GM21786 (cell line): ENCODE measurements at regions not wholly inside any gene's neighbourhood (a gene's known extent, or its start where the extent isn't known, plus 50 kb on each side); places are given as distances from the start of the nearest gene placed in this dataset.
"Not testable (repeated sequence)": the region's sequence is repeated elsewhere in the genome, so short reads cannot be mapped to it uniquely, and the experiment has no call there.

Source experiments
- ATAC-seq: cut with Tn5 transposase; IDR thresholded peaks from one replicate; pipeline ENCODE4 v1.9.1; 2021; ENCODE audit not compliant: unreplicated experiment

DNA sequence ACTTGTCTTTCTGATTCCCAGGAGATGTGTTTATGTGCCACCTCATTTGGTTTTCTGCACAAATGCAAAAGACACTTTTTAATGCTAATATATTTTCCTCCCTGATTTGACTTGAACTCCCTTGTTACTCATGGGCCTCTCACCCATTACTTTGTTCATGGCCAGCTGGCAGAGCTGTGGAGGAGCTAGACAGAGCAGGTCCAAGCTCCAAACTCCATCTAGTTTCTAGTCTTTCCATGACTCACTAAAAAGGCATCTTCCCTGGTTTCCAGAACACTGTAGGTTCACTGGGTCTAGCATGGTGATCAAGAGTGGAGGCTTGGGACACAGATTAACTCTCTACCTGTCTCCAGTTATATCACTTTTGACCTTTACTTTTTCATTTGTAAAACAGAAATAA, 161.0 kb upstream of the SLC28A3 start:
- ATAC-seq: no peak

DNA sequence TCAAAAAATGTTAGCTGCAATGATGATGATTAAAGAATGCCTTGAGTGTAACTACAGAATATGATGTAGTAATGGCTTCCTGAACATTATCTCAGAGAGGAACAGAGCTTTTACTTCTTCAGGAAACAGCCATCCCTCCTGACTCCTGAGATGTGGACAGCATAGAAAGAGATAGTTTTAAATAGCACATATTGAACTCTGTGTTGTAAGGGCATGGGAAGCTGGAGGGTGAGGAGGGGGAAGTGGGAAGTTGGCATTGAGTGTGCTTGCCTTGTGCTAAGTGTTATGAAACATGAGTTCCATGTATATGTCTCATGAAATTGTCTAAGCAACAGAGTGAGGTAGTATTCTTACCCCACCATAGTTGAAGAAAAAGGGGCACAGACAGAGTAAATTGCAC, 161.5 kb upstream of the SLC28A3 start:
- ATAC-seq: no peak

DNA sequence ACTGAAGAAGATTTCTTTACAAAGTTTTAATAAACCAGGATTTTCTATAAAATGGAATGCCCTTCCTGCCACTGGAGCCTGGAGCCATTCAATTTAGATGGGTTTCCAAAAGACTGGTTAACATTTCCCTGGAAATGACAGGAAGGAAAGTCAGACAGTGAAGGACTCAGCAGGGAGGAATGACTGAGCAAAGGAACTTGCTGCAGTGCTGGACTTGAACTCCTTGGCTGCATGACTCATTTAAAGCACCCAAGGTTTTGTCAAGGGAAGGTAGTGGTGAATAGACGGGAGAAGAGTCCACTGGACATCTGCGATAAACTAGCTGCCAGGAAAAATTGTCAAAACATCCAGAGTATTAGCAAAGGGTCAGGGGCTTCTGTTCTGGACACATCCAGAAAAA, 163.8 kb upstream of the SLC28A3 start:
- no peak for ATAC-seq

DNA sequence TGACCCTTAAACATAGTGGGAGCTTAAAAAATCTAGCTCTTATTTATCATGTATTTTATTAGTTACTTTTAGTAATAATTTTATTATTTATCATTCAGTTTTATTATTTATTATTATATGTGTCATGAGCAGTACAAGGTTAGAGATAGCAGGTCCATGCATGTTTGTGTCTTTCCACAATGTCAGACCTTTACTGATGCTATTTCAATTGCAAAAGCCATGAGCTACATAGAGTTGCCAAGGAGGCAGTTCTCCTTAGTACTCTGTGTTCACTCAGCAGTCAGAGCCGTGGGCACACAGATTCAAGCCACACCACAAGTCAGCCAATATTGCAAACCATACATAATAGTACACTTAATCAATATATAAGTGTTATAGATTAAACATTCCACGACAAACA, 157.9 kb upstream of the NTRK2 start:
- no peak for ATAC-seq

DNA sequence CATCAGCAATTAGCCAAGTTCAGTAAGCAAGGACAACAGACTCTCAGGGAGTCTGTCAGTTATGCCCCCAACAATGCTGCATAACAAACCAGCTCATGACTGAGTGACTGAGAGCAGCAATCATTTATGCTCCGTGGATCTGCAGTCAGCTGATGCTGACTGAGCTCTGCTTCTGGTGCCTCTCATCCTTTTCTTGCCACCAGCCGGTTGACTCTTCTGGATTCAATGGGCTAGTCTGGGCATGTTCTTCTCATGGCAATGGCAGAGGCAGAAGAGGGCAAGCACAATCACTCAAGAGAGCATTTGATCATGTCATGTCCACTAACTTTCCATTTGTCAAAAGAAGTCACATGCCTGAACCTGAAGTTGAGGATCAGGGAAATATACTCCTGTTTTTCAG, 157.0 kb upstream of the NTRK2 start:
- ATAC-seq: no peak

DNA sequence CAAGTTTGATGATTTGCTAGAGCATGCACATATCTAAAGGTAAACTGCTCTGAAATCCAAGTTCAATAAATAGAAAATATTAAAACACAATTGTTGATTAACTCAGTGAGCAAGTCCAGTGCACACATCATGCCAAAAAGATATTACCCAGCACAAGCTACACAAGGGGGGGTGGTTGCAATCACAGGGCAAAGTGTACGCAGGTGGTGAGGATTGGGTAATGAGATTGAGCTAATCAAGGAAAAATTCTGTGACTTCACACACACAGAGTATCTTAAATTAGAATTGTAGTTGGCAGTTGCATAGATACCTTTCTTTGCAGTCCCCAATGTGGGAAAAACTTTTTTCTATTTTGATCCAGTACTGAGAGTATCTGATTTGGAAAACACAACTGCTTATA, 156.1 kb upstream of the NTRK2 start:
- no peak for ATAC-seq

DNA sequence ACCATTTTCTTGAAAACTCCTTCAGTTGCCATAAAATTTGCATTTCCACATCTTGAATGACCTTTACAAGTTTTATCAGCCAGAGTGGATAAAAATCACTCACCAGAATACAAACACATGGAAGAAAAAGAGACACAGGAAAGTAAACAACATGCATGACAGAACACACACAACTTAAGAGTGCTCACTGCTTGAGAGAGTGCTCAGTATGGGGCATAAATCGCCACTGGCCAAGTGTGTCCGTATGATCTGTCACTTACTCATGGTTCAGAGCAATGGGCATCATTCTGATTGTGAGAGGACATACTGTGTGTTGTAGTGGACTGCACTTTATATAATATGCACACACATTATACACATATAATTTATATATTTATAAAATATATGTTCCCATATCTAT, 155.6 kb upstream of the NTRK2 start:
- no peak for ATAC-seq

DNA sequence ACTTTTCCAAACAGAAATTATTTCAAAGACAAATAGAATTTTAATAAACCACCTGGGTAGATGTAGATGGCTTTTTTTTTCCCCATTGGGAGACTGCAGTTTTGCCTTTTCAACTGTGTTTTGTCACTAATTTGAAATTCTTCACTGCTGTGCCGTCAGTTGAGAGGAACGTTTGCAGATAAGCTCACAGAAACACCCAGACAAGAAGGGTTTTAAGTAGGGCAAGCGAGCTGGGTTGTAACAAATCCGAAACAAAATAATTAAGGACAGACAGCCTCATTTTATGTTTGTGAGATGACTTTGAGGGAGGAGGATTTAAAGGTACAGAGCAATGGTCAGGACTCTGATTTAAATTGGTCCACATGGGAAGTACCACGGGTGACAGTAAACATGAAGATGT, 155.1 kb upstream of the NTRK2 start:
- no peak for ATAC-seq

DNA sequence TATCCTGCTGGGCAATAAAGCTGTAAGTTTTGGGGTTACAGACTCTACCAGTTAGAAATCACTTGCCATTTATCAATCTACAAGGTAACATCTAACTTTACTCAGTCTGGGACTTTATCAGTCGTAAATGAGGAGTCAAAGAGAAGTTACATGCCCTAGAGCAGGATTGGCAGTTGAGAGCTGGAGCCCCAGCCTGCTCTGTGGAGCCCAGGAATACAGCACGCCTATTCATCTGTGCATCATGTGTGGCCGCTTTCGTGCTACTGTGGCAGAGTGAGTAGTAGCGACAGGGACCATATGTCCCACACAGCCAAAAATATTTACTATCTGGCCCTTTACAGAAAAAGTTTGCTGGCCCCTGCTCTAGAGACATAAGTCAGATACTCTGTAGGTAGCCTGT, 152.5 kb upstream of the NTRK2 start:
- no peak for ATAC-seq

DNA sequence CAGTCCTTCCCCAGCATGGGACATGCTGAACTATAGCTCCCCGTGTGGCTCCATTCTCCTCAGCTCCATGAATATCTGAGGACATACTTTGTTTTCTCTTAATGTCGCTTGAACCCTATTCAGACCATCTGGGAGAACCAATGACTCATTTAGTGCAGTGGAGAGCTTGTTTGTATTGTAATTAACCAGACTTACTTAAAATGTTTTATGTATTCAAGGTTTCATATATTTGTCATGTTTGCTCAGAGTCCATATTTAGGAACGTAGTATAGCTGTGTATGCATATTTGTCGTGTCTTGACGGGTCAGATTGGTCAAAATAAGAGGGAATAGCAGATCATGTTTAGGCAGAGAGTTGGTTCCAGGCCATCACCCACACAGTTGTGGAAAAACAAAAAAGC, 150.1 kb upstream of the NTRK2 start:
- ATAC-seq: no peak

DNA sequence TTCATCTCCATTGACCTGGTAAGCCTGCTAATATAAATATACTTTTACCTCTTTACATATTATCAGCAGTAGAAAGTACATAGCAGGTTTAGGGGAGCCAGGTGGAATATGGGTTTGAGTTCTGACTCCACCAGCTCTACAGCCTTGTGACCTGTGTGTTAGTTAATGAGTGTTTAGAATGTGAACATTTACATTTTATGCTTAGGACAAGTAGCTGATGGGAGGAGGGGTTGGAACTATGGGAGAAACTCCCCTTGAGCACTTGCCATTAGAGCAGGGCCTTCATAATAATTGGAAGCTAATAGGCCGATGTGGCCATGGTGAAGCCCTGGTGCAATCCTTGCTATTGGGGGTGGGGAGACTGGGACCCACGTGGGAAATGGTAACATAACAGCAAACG, 148.3 kb upstream of the NTRK2 start:
- ATAC-seq: no peak

DNA sequence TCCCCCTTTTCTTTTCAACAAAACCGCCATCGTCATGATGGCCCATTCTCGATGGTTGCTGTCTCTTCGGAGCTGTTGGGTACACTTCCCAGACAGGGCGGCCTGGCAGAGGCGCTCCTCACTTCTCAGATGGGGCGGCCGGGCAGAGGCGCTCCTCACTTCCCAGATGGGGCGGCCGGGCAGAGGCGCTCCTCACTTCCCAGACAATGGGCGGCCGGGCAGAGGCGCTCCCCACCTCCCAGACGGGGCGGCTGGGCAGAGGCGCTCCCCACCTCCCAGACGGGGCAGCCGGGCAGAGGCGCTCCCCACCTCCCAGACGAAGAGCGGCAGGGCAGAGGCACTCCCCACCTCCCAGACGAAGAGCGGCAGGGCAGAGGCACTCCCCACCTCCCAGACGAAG, 143.3 kb upstream of the NTRK2 start:
- ATAC-seq: not testable (repeated sequence)

DNA sequence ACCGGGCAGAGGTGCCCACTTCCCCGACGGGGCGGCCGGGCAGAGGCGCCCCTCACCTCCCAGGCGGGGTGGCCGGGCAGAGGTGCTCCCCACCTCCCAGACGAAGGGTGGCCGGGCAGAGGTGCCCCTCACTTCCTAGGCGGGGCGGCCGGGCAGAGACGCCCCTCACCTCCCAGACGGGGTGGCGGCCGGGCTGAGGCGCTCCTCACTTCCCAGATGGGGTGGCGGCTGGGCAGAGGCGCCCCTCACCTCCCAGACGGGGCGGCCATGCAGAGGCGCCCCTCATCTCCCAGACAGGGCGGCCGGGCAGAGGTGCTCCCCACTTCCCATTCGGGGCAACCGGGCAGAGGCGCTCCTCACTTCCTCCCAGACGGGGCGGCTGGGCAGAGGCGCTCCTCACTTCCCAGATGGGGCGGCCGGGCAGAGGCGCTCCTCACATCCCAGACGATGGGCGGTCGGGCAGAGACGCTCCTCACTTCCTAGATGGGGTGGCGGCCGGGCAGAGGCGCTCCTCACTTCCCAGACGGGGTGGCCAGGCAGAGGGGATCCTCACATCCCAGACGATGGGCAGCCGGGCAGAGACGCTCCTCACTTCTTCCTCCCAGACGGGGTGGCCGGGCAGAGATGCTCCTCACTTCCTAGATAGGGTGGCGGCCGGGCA, 142.3 kb upstream of the NTRK2 start:
- not testable (repeated sequence) for ATAC-seq

DNA sequence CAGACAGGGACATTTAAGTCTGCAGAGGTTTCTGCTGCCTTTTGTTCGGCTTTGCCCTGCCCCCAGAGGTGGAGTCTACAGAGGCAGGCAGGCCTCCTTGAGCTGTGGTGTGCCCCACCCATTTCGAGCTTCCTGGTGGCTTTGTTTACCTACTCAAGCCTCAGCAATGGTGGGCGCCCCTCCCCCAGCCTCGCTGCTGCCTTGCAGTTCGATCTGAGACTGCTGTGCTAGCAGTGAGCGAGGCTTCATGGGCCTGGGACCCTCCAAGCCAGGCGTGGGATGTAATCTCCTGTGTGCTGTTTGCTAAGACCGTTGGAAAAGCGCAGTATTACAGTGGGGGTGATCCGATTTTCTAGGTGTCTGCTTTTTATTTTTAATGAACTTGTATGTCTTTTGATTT, 133.6 kb upstream of the NTRK2 start:
- not testable (repeated sequence) for ATAC-seq

DNA sequence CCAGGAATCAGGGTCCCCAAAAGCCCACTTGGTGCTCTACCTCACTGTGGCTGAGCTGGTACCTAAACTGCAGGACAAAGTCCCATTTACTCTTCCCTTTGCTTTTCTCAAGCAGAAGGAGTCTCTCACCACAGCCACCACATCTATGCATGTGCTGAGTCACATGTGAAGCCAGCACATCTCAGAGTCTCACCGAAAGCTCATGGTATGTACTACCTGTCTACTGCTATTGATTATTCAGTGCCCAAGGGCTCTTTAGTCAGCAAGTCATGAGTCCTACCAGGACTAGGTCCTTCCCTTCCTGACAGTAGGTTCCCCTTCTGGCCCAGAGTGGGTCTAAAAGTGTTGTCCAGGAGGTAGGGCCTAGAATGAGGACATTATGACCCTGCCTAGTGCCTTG, 130.7 kb upstream of the NTRK2 start:
- ATAC-seq: no peak

DNA sequence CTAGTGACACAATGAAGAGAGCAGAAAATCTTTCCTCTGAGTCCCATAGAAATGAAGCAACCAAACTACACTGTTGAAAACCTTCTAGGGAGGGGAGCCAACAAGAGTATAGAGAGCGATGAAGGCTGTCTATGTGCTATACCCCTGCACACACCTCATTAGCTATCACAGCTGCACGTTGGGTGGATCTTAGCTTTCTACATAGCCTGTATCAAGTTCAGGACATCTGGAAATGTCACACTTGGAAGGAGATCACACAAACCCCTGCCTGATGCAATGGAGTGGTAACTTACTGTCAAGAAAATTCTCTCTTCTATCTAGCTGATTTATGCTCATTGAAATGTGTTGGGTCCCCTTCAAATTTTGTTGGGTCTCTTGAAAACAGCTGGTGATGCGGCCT, 127.0 kb upstream of the NTRK2 start:
- ATAC-seq: no peak

DNA sequence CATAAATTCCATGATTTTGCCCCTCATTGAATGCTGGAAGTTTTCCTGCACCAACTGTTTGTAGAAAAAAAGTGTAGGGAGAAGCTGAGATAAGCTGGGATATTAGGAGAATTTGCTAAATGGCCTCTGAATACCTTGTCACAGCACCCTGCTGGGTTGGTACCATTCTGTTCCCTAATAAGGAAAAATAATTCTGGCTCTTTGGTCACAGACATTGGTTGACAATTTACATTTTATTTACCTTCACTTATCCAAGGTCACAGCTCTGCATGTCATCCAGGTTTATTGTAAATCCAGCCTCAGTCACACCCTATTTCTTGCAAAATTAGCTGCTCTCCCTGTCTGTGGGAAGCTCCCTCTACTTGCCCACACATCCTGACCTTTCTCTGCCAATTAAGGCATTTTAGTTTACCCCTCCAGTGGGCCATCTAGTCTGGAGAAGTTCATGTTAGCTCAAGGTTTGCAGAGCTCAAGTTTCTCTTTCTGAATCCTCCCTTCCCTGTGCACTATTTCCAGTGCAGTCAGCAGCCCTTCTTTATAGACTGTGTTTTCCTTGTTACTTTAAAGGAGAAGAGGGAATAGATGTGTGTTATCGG, 115.4 kb upstream of the NTRK2 start:
- no peak for ATAC-seq

DNA sequence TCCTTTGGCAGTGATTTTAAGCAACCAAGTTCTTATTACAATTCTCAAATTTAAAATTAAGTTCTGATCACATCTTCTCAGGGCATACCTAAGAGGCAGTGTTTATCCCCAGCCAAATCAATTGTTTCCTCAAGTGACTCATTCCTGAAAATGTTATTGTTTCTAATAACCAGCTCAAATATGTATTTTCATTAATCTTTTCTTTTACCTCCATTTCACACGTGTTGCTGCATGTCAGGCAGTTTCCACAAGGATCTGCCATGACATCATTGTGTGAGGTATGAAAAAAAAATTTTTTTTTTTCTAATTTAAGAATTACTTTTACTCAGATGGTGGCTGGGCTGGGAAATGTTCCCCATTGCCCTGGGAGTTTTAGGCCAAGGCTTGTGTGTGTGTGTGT, 113.0 kb upstream of the NTRK2 start:
- no peak for ATAC-seq

DNA sequence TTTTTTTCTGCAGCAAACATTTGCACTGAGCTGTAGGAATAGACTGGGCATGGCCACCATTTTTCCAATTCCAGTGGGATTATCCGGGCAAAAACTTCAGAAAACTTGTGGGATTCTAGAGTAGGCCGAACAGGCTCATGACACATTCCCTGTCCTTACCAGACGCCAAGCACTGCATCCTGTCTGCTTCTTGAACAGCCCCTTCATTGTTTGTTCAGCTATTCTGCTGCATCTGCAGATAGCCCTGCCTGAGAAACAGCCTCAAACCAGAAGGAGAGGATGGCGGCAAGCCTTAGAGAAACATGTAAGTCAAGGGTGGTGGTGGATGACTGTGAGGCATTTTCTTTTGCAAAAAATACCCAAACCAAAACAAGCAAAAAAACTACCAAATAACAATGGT, 111.8 kb upstream of the NTRK2 start:
- ATAC-seq: no peak

DNA sequence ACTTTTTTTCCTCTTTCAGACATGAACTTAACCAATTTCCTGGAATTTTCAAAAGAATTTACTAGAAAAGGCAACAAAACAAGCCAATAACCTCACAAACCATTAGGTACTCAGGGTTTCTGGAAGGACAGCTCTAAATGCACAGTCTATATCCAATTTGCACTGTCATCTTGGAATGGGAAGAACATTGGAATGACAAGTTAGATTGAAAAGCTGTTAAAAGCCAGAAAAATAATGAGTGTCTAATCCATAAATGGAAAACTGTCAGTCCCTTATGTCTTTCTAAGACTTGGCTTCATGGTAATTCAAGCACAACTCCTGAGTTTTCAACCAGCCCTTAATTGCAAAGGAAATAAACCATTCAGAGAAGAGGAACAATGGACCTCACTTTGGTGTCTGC, 105.8 kb upstream of the NTRK2 start:
- ATAC-seq: no peak

DNA sequence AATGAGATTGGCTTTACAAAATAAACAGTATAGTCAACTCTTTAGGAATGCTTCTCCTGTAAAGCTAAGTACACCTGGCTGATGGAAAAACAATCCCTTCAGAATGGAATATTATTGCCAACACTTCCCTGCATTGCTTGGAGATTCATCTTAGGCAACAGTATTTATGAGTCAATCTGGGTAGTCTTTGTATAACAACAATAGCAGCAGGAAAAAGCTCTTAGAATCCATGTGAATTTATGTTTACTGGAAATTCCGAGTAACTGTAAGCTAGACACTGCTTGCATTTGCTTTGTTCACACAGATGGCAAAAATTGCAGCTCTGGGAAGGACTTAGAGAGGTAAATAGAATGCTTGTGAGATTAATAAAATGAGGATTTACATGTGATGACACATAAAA, 101.7 kb upstream of the NTRK2 start:
- no peak for ATAC-seq

DNA sequence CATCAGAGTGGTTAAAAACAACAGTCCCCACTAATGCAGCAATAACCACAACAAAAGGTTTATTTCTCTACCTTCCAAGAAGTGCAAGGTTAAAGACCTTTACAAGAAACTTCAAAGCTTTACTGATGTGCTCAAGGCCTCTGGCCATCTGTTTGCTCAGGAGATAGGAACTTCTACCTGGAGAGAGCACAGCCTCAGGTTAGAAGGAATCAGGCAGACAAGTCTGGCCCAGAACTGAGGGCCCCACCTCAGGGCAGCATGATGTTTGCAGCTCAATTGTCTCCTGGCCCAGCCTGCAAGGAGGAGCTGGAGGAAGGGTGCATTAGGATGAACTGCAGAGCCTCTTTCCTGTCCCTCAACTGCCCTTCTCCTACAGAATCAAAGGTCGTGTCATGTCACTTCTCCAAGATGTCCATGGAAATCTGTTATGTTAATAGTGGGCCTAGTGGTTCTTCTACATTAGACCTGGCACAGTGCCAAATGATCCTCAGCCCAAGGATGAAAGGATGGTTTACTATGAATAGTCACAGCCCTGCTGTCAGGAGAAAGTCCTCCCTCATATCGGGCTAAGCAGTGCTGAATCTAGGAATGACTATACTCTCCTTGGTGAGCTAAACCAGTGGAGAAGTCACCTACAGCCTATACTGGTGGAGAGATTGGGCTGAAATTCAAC, 98.9 kb upstream of the NTRK2 start:
- no peak for ATAC-seq

DNA sequence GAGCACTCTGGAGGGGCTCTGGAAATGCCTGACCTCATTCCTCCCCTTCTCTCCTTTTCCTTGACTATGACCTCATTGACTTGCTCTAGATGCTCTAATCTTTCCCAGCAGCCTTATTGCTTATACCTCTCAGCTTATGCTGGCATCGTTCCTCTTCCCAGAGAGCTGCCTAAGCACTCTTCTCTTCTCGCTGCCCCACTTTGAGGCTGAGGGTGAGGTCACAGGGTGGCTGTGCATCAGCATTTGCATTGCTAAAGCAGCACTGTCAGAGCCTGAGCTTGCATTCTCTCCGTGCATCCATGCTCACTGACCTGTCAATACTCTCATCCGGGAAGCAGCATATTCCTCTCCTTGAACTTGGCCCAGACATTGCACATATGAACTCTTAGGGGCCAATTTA, 96.4 kb upstream of the NTRK2 start:
- ATAC-seq: no peak
